Endodermal cell (in vitro differentiated cells): ENCODE measurements at regions not wholly inside any gene's neighbourhood (a gene's known extent, or its start where the extent isn't known, plus 50 kb on each side); places are given as distances from the start of the nearest gene placed in this dataset.

ENCODE experiments used
- DNase-seq: peaks from one replicate; pipeline ENCODE4 v3.0.0-alpha.2; 2017
- H3K27ac ChIP-seq: 2 replicates; pipeline ENCODE4 v1.5.1; 2013; ENCODE audit warnings: mild to moderate bottlenecking, low read depth, low read length, moderate library complexity
- H3K27me3 ChIP-seq: 2 replicates; pipeline ENCODE4 v1.6.1; 2013; ENCODE audit warnings: mild to moderate bottlenecking, low read length, moderate library complexity; ENCODE audit not compliant: insufficient read depth, control insufficient read depth, poor library complexity, severe bottlenecking
- H3K36me3 ChIP-seq: 2 replicates; pipeline ENCODE4 v1.7.0; 2013; ENCODE audit warnings: mild to moderate bottlenecking, low read length, moderate library complexity; ENCODE audit not compliant: control insufficient read depth, insufficient read depth
- H3K4me1 ChIP-seq: one replicate; pipeline ENCODE4 v1.7.0; 2013; ENCODE audit warnings: low read length; ENCODE audit not compliant: control insufficient read depth, insufficient read depth
- H3K4me3 ChIP-seq: 2 replicates; pipeline ENCODE4 v1.5.1; 2013; ENCODE audit warnings: mild to moderate bottlenecking, low read length, moderate library complexity
- H3K9ac ChIP-seq: 2 replicates; pipeline ENCODE4 v1.6.1; 2013; ENCODE audit warnings: mild to moderate bottlenecking, low read length, moderate library complexity; ENCODE audit not compliant: poor library complexity, severe bottlenecking; ENCODE audit errors: extremely low read depth
- H3K9me3 ChIP-seq: 2 replicates; pipeline ENCODE4 v1.6.1; 2013; ENCODE audit warnings: mild to moderate bottlenecking, low read length, moderate library complexity; ENCODE audit not compliant: control insufficient read depth
- H3K27ac Mint-ChIP-seq: 2 replicates; pipeline ENCODE4 v1.8.0; 2020; ENCODE audit warnings: mixed read lengths
- H3K27me3 Mint-ChIP-seq: 2 replicates; pipeline ENCODE4 v1.8.0; 2021; ENCODE audit warnings: mild to moderate bottlenecking, mixed read lengths; ENCODE audit not compliant: insufficient read depth
- H3K36me3 Mint-ChIP-seq: 2 replicates; pipeline ENCODE4 v1.8.0; 2020; ENCODE audit warnings: low read depth, mixed read lengths
- H3K4me1 Mint-ChIP-seq: 2 replicates; pipeline ENCODE4 v1.8.0; 2020; ENCODE audit warnings: mixed read lengths
- H3K4me3 Mint-ChIP-seq: 2 replicates; pipeline ENCODE4 v1.8.0; 2020; ENCODE audit warnings: mild to moderate bottlenecking, moderate library complexity, mixed read lengths
- H3K9me3 Mint-ChIP-seq: 2 replicates; pipeline ENCODE4 v1.8.0; 2020; ENCODE audit warnings: mild to moderate bottlenecking, mixed read lengths
- CTCF ChIP-seq: fragments of 200-600 bp; sonication (generic); conservative IDR thresholded peaks from 2 replicates; pipeline ENCODE4 v1.5.0; 2021; ENCODE audit warnings: antibody characterized with exemption, mild to moderate bottlenecking
- WGBS, 2 experiments: methylation state at CpG; one replicate each; pipeline versions ENCODE4 v1.1.5 to v1.1.7; 2013; ENCODE audit warnings: missing lambda C conversion rate in 2 of 2, mixed read lengths in 1 of 2; ENCODE audit not compliant: insufficient coverage in 1 of 2, insufficient read length in 1 of 2; 5-methylcytosine and 5-hydroxymethylcytosine counted together

GRCh38 chr9:81119591-81119990 lies 569.8 kb downstream of the TLE1 start:
- peaks cover 6% of the 10 kb centered on the region for H3K9me3 Mint-ChIP-seq
- peaks cover 11% of the 10 kb centered on the region for H3K4me1 Mint-ChIP-seq
- Histone ChIP-seq H3K36me3 (no peaks in the 10 kb centered on the region), H3K9me3 (no peaks in the 10 kb centered on the region), H3K27ac (no peak overlapping the region), H3K4me3 (no peak overlapping the region), H3K4me1 (no peaks in the 10 kb centered on the region), H3K9ac (no peak overlapping the region), H3K27me3 (no peaks in the 10 kb centered on the region)
- WGBS, 2 experiments, result 90 to 100% methylated on average over 1 of the region's 1 CpG
- H3K36me3 Mint-ChIP-seq, result no peaks in the 10 kb centered on the region
- DNase-seq, result no peak
- no peak for TF ChIP-seq CTCF
- H3K27ac Mint-ChIP-seq, result no peak overlapping the region
- no peak overlapping the region for H3K4me3 Mint-ChIP-seq
- H3K27me3 Mint-ChIP-seq, result no peaks in the 10 kb centered on the region

DNA sequence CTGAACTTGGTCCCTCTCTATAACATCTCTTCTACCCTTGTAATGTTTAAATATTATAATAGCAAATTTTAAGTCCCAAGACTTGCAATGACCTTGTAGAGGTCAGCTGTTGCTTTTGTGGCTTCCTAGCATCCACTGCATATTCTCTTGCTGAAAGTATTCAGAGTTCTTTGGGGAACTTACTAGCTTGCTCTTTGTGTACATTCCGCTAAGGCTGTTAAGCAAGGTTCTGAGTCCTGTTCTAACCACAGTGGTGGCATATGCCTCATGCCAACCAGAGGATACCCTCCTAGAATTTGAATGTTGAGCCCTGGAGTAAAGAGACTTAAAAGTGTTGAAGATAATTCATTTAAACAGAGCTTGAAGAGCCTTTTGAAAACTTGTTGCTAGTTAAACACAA lies 570.9 kb downstream of the TLE1 start:
- peaks cover 8% of the 10 kb centered on the region for H3K4me1 Mint-ChIP-seq
- WGBS, 2 experiments, result 96 to 100% methylated on average over 1 of the region's 1 CpG

GRCh38 chr9:81116340-81117137 lies 572.8 kb downstream of the TLE1 start:
- H3K27me3 ChIP-seq, result no peaks in the 10 kb centered on the region
- H3K4me3 Mint-ChIP-seq, result no peak overlapping the region
- H3K27ac ChIP-seq, result no peak overlapping the region
- no peak overlapping the region for H3K4me3 ChIP-seq
- H3K4me1 ChIP-seq, result no peaks in the 10 kb centered on the region
- H3K4me1 Mint-ChIP-seq, result peaks cover 19% of the 10 kb centered on the region
- no peaks in the 10 kb centered on the region for H3K36me3 Mint-ChIP-seq
- H3K9me3 Mint-ChIP-seq, result peaks cover 3% of the 10 kb centered on the region
- peak; percentile 57 for TF ChIP-seq CTCF
- no peak overlapping the region for H3K27ac Mint-ChIP-seq
- no peaks in the 10 kb centered on the region for H3K27me3 Mint-ChIP-seq
- no peak for DNase-seq
- no peak overlapping the region for H3K9ac ChIP-seq
- WGBS, 2 experiments, result 89 to 91% methylated on average over 7 of the region's 7 CpGs
- H3K9me3 ChIP-seq, result no peaks in the 10 kb centered on the region
- H3K36me3 ChIP-seq, result no peaks in the 10 kb centered on the region

More for the DNA sequence above, 570.9 kb downstream of the TLE1 start:
- no peaks in the 10 kb centered on the region for H3K27me3 ChIP-seq
- no peak for TF ChIP-seq CTCF
- no peak overlapping the region for H3K27ac ChIP-seq
- no peak overlapping the region for H3K4me3 Mint-ChIP-seq
- no peaks in the 10 kb centered on the region for H3K4me1 ChIP-seq
- H3K9ac ChIP-seq, result no peak overlapping the region
- H3K27me3 Mint-ChIP-seq, result no peaks in the 10 kb centered on the region
- H3K36me3 ChIP-seq, result no peaks in the 10 kb centered on the region
- no peak for DNase-seq
- H3K4me3 ChIP-seq, result no peak overlapping the region
- H3K27ac Mint-ChIP-seq, result no peak overlapping the region
- H3K9me3 Mint-ChIP-seq, result peaks cover 6% of the 10 kb centered on the region
- H3K9me3 ChIP-seq, result no peaks in the 10 kb centered on the region
- H3K36me3 Mint-ChIP-seq, result no peaks in the 10 kb centered on the region
